ENCODE measurements at regions not wholly inside any gene's neighbourhood (a gene's known extent, or its start where the extent isn't known, plus 50 kb on each side); places are given as distances from the start of the nearest gene placed in this dataset.
"Not testable (repeated sequence)": the region's sequence is repeated elsewhere in the genome, so short reads cannot be mapped to it uniquely, and the experiment has no call there.

DNA sequence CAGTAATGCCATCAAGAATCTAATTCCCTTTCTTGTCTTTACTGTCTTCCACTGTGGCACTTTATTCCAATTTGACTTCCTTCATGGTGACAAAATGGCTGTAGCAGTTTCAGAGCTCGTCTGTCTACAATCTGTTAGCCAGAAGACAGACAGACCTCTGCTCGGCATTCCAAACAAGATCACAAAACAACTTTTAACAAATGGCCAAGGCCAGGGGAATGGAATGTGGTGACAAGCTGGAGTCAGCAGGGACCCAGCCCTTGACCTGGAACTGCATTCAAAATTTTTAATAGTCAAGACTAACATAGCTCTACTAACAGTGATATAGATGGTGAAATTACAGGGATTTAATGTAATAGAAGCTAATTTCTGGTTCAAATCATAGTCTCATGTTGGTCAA, 637.2 kb downstream of the ETS1 start:
- Histone ChIP-seq H3K4me3 (ENCODE audit: low read length) (no peak overlapping the region), H3K27me3 (ENCODE audit: control insufficient read depth, insufficient read depth, low read length) (no peaks in the 10 kb centered on the region), H3K36me3 (ENCODE audit: control insufficient read depth, insufficient read depth, low read length) (no peaks in the 10 kb centered on the region), H3K4me1 (ENCODE audit: control insufficient read depth, insufficient read depth, low read length) (no peaks in the 10 kb centered on the region), H3K9me3 (ENCODE audit: control insufficient read depth, low read length) (no peaks in the 10 kb centered on the region), H3K9ac (ENCODE audit: low read length) (no peak overlapping the region)

DNA sequence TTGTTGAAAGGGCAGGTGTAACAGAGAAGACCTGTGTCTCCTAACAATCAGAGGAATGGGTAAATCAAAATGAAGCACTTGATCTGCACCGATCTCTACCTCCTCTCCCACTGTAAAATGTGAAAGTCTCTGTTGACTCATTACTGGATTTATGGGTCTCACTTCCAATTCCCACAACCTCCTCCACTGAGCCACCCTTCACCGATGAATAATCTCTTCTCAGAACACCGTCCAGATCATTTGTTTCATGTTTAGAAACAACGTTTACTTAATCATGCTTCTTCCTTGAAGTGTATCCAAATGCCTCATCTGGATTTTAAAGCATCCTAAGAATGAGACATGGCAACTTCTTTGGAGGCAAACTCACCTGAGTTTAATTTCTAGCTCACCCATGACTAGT, 643.6 kb downstream of the ETS1 start:
- Histone ChIP-seq H3K9ac (ENCODE audit: low read length) (no peak overlapping the region), H3K9me3 (ENCODE audit: control insufficient read depth, low read length) (no peaks in the 10 kb centered on the region), H3K4me3 (ENCODE audit: low read length) (no peak overlapping the region), H3K27me3 (ENCODE audit: control insufficient read depth, insufficient read depth, low read length) (no peaks in the 10 kb centered on the region), H3K36me3 (ENCODE audit: control insufficient read depth, insufficient read depth, low read length) (no peaks in the 10 kb centered on the region), H3K4me1 (ENCODE audit: control insufficient read depth, insufficient read depth, low read length) (no peaks in the 10 kb centered on the region)

DNA sequence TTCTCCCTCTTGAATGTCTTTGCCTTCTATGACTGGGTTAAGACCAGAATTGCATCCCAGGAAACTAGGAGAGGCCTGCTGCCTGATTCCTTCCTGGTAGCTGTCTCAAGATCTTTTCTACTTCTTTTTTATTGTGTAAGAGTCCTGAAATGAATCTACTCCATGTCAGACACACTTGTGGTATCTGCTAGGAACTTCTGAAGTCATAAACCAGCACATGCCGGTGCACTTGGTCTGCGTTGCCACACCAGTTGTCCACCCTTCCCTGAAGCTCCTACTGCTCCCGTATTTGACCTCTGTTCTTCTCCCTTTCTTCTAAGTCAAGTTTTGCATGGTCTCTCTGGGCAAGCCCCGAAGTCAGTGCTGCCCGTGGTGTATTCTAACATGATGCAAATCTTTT, 644.2 kb downstream of the ETS1 start:
- H3K9ac ChIP-seq (ENCODE audit: low read length): no peak overlapping the region
- H3K4me1 ChIP-seq (ENCODE audit: control insufficient read depth, insufficient read depth, low read length): no peaks in the 10 kb centered on the region
- H3K36me3 ChIP-seq (ENCODE audit: control insufficient read depth, insufficient read depth, low read length): no peaks in the 10 kb centered on the region
- H3K27me3 ChIP-seq (ENCODE audit: control insufficient read depth, insufficient read depth, low read length): no peaks in the 10 kb centered on the region
- no peak overlapping the region for H3K4me3 ChIP-seq (ENCODE audit: low read length)
- no peaks in the 10 kb centered on the region for H3K9me3 ChIP-seq (ENCODE audit: control insufficient read depth, low read length)

DNA sequence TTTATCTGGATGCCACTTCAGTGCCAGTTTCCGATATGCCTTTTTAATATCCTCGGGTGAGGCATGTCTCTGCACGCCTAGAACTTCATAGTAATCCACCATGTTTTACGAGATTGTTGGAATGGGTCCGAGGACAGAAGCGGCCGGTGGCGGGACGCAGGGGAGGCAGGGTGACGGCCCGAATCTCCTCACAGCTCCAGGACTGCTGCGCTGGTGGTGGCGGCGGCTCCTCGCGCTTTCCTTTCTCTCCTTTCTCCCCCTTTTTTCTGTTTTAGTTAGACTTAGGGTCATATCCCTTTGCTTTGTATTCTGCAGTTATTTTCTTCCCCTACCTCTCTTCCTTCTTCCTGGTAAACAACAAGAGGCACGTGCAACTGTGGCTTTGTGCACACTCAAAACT, 645.8 kb downstream of the ETS1 start:
- H3K9me3 ChIP-seq (ENCODE audit: control insufficient read depth, low read length); H3K9ac ChIP-seq (ENCODE audit: low read length); H3K36me3 ChIP-seq (ENCODE audit: control insufficient read depth, insufficient read depth, low read length); H3K27me3 ChIP-seq (ENCODE audit: control insufficient read depth, insufficient read depth, low read length); H3K4me3 ChIP-seq (ENCODE audit: low read length); H3K4me1 ChIP-seq (ENCODE audit: control insufficient read depth, insufficient read depth, low read length): not testable (repeated sequence)

DNA sequence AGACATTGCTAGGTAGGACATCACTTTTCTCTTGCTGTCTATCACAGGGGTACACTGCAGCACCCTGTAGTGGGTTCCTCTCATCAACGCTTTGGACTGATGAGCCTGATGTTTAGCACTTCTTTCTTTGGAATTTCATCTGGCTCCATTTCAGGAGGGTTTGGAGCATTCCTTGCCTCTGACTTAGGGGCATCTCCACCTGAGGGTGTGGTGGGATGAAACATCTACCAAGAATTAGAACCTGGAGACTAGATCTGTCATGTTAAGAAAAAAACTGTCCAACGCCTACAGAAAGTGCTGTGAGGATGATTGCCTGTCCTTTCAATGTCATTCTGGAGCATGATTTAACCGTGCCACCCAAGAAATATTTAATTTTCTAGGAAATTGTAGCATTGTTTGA, 648.4 kb downstream of the ETS1 start:
- Histone ChIP-seq H3K9me3 (ENCODE audit: control insufficient read depth, low read length) (no peaks in the 10 kb centered on the region), H3K9ac (ENCODE audit: low read length) (no peak overlapping the region), H3K4me1 (ENCODE audit: control insufficient read depth, insufficient read depth, low read length) (no peaks in the 10 kb centered on the region), H3K27me3 (ENCODE audit: control insufficient read depth, insufficient read depth, low read length) (no peaks in the 10 kb centered on the region), H3K4me3 (ENCODE audit: low read length) (no peak overlapping the region), H3K36me3 (ENCODE audit: control insufficient read depth, insufficient read depth, low read length) (no peaks in the 10 kb centered on the region)

DNA sequence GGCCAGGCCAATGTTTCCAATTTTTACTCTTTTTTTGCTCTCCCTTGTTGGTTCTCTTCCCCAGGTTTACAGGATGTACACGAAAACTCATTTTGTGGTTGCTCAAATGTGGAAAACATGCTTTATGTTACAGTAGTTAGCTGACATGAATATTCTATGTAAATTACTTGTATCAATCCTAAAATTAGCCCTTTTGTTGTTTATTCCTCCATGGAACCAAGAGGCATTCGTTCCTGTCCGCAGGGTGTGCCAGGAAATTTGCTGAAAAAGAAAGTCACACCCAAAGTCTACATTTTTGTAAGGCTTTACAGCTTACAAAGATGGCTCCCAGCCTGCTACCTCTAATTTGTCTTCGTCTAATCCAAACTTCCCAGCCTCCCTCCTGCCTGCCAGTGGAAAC, 652.3 kb downstream of the ETS1 start:
- H3K4me3 ChIP-seq (ENCODE audit: low read length): no peak overlapping the region
- H3K27me3 ChIP-seq (ENCODE audit: control insufficient read depth, insufficient read depth, low read length): no peaks in the 10 kb centered on the region
- H3K9ac ChIP-seq (ENCODE audit: low read length): no peak overlapping the region
- H3K9me3 ChIP-seq (ENCODE audit: control insufficient read depth, low read length): no peaks in the 10 kb centered on the region
- no peaks in the 10 kb centered on the region for H3K36me3 ChIP-seq (ENCODE audit: control insufficient read depth, insufficient read depth, low read length)
- no peaks in the 10 kb centered on the region for H3K4me1 ChIP-seq (ENCODE audit: control insufficient read depth, insufficient read depth, low read length)

DNA sequence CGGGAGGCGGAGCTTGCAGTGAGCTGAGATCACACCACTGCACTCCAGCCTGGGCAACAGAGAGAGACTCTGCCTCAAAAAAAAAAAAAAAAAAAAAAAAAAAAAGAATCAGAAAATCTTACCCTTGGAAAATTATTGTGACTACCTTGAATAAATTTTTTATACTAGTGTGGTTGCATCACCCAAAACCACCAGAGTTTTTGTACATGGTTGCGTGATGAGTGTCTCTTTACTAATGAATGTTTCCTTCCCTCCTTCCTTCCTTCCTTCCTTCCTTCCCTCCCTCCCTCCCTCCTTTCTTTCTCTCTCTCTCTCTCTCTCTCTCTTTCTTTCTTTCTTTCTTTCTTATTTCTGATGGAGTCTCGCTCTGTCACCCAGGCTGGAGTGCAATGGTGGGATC, 653.4 kb downstream of the ETS1 start:
- not testable (repeated sequence) for H3K36me3 ChIP-seq (ENCODE audit: control insufficient read depth, insufficient read depth, low read length); H3K9me3 ChIP-seq (ENCODE audit: control insufficient read depth, low read length); H3K4me1 ChIP-seq (ENCODE audit: control insufficient read depth, insufficient read depth, low read length); H3K4me3 ChIP-seq (ENCODE audit: low read length); H3K27me3 ChIP-seq (ENCODE audit: control insufficient read depth, insufficient read depth, low read length); H3K9ac ChIP-seq (ENCODE audit: low read length)

DNA sequence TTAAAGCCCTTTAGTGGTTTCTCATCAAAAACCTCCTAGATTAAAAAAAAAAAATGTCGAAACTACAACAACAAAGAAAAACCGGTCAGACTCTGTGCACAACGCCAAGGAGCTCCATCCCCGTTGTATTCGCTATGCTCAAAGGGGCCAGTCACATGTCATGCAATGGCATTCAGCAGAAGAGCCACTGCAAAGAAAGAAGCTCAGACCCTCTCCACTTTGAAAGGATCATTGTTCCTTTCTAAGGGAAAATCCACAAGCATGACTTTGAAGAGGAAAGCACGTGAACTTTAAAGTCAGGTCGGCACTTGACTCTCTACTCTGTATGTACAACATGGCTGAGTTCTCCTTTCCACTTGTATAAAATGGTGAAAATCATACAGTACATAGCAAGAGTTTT, 655.6 kb downstream of the ETS1 start:
- Histone ChIP-seq H3K4me1 (ENCODE audit: control insufficient read depth, insufficient read depth, low read length) (no peaks in the 10 kb centered on the region), H3K9ac (ENCODE audit: low read length) (no peak overlapping the region), H3K4me3 (ENCODE audit: low read length) (no peak overlapping the region), H3K36me3 (ENCODE audit: control insufficient read depth, insufficient read depth, low read length) (no peaks in the 10 kb centered on the region), H3K27me3 (ENCODE audit: control insufficient read depth, insufficient read depth, low read length) (no peaks in the 10 kb centered on the region), H3K9me3 (ENCODE audit: control insufficient read depth, low read length) (no peaks in the 10 kb centered on the region)

DNA sequence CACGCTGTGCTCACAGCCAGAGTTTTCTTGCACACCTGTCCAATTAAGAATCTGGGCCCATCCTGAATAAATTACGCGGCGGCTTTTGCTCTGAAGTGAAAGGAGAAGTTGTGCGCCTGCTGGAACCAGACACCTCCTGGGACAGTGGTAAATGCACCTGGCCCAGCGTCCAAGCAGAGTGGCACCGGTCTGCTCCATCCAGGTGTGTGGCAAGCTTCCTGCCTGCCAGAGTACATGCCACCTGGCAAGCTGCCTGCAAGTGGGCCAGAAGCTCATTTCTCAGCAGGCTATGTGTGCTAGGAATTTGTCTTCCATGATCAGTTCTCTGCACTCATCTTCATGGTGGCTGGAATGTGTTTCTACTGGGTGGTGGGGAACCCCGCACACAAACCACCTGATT, 660.6 kb downstream of the ETS1 start:
- no peak overlapping the region for H3K9ac ChIP-seq (ENCODE audit: low read length)
- H3K27me3 ChIP-seq (ENCODE audit: control insufficient read depth, insufficient read depth, low read length): no peaks in the 10 kb centered on the region
- H3K9me3 ChIP-seq (ENCODE audit: control insufficient read depth, low read length): no peaks in the 10 kb centered on the region
- no peak overlapping the region for H3K4me3 ChIP-seq (ENCODE audit: low read length)
- no peaks in the 10 kb centered on the region for H3K4me1 ChIP-seq (ENCODE audit: control insufficient read depth, insufficient read depth, low read length)
- no peaks in the 10 kb centered on the region for H3K36me3 ChIP-seq (ENCODE audit: control insufficient read depth, insufficient read depth, low read length)

DNA sequence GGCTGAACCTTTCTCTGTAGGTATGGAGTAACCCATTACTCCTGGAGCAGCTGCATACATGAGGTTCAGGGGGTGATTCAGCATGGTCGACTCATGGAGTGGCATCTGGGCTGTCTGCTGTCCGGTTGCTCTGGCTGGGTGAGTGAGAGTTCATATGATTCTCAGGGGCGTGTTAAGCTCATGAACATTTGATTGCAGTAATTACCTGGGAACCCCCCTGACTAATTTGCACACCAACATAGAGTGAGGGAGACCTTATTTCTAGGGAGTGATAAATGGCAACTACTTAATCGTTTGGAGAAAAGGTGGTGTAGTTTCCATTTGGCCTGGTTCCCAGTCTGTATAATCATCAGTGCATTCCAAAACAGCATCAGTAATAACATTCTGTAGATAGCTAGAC, 661.9 kb downstream of the ETS1 start:
- no peaks in the 10 kb centered on the region for H3K9me3 ChIP-seq (ENCODE audit: control insufficient read depth, low read length)
- no peaks in the 10 kb centered on the region for H3K27me3 ChIP-seq (ENCODE audit: control insufficient read depth, insufficient read depth, low read length)
- no peaks in the 10 kb centered on the region for H3K36me3 ChIP-seq (ENCODE audit: control insufficient read depth, insufficient read depth, low read length)
- no peak overlapping the region for H3K4me3 ChIP-seq (ENCODE audit: low read length)
- no peak overlapping the region for H3K9ac ChIP-seq (ENCODE audit: low read length)
- H3K4me1 ChIP-seq (ENCODE audit: control insufficient read depth, insufficient read depth, low read length): no peaks in the 10 kb centered on the region

DNA sequence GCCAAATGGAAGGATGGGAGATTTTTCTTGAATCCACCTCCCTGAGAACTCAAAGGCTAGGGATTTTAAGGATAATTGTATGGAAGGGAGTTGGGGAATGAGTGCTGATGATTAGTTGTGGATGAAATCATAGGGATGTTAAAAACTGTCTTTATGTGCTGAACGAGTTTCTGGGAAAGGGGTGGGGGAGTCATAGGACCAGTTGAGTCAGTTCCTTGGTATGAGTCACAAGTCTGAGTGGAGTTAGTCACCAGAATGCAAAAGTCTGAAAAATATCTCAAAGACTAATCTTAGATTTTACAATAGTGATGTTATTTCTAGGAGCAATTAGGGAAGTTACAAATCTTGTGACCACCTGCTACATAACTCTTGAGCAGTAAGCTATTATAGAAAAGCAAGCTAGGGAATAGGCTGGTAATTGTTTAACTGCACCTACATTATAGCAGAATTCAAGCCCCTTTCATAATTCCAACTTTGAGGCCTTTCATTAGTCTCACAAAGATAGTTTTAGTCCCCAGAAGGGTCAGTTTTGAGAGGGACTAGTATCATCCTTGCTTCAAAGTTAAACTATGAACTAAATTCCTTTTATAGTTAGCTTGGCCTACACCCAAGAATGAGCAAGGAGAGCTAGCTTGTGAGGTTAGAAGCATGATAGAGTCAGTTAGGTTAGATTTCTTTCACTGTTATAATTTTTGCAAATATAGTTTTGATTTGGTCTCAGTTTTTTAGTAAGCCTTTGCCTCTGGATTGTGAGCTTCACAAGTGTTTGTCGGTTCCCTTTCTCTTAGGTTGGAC, 668.0 kb downstream of the ETS1 start:
- H3K36me3 ChIP-seq (ENCODE audit: control insufficient read depth, insufficient read depth, low read length): no peaks in the 10 kb centered on the region
- H3K27me3 ChIP-seq (ENCODE audit: control insufficient read depth, insufficient read depth, low read length): no peaks in the 10 kb centered on the region
- no peak overlapping the region for H3K4me3 ChIP-seq (ENCODE audit: low read length)
- H3K4me1 ChIP-seq (ENCODE audit: control insufficient read depth, insufficient read depth, low read length): no peaks in the 10 kb centered on the region
- no peak overlapping the region for H3K9ac ChIP-seq (ENCODE audit: low read length)
- H3K9me3 ChIP-seq (ENCODE audit: control insufficient read depth, low read length): no peaks in the 10 kb centered on the region

DNA sequence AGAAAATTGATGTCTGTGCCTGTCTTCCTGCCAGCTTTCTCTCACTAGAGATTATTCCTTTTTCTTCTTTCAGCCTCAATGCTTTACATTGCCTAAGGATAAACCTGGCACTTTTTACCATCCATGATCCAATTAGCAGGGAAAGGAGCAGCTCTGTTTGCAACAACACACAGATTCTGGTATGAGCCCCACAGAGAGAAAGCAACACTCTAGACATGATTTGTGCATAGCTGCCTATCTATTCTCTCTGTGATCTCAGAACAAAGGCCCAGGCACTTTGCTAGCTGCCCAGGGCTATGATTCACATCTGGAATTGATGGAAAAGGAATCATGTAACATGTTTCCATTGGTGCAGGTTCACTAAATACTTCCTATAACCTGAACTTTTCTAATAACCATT, 685.0 kb downstream of the ETS1 start:
- no peaks in the 10 kb centered on the region for H3K27me3 ChIP-seq (ENCODE audit: control insufficient read depth, insufficient read depth, low read length)
- no peak overlapping the region for H3K4me3 ChIP-seq (ENCODE audit: low read length)
- H3K4me1 ChIP-seq (ENCODE audit: control insufficient read depth, insufficient read depth, low read length): no peaks in the 10 kb centered on the region
- no peak overlapping the region for H3K9ac ChIP-seq (ENCODE audit: low read length)
- H3K36me3 ChIP-seq (ENCODE audit: control insufficient read depth, insufficient read depth, low read length): no peaks in the 10 kb centered on the region
- H3K9me3 ChIP-seq (ENCODE audit: control insufficient read depth, low read length): no peaks in the 10 kb centered on the region
